PC-9 (cell line): ENCODE measurements at regions not wholly inside any gene's neighbourhood (a gene's known extent, or its start where the extent isn't known, plus 50 kb on each side); places are given as distances from the start of the nearest gene placed in this dataset.

Experiments used
- CTCF ChIP-seq: fragments of 200-600 bp; sonication (generic); conservative IDR thresholded peaks from 2 replicates; pipeline ENCODE4 v1.6.1; 2017; ENCODE audit warnings: mixed run types, antibody characterized with exemption, mild to moderate bottlenecking, moderate library complexity
- EZH2 ChIP-seq: fragments of 200-600 bp; sonication (generic); IDR thresholded peaks from 2 replicates; pipeline ENCODE4 v1.8.0; 2017; ENCODE audit warnings: antibody characterized with exemption, low read depth

- TF ChIP-seq CTCF: no peak
- TF ChIP-seq EZH2: no peak
Measured at GRCh38 chr4:3360777-3361176, 68.0 kb downstream of the RGS12 start.
